ENCODE measurements at regions not wholly inside any gene's neighbourhood (a gene's known extent, or its start where the extent isn't known, plus 50 kb on each side); places are given as distances from the start of the nearest gene placed in this dataset.

DNA sequence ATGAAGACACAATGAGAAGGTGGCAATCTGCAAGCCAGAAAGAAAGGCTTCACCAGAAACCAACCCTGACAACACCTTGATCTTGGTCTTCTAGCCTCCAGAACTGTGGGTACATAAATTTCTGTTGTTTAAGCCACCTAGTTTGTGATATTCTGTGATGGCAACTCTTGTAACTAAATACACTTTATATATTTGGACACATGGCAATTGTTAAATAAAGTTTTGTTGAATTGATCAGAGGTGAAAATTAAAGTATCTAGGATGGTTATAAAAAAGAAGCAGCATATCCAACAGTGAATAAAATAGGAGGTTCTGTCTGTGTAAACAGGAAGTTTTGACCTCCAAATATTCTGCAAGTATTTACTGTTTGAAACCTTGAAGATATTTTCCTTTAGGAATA lies 516.3 kb downstream of the SOX5 start:
- TF ChIP-seq CTCF (IDR thresholded peaks at IDR 0.05; ENCODE audit: low read depth, low read length) (no peak), EZH2phosphoT487 (IDR thresholded peaks at IDR 0.05; ENCODE audit: low read depth) (no peak)
